IMR-90 (cell line): ENCODE measurements at regions not wholly inside any gene's neighbourhood (a gene's known extent, or its start where the extent isn't known, plus 50 kb on each side); places are given as distances from the start of the nearest gene placed in this dataset.

ENCODE experiments used
- ATAC-seq: fragments of 200-7000 bp; cut with Tn5 transposase; 2 replicates; pipeline ENCODE4 v1.9.1; 2020; ENCODE audit warnings: low read depth, mild to moderate bottlenecking, moderate library complexity
- BruUV-seq: library from RNA; stranded (reverse); fragments of 400-500 nt; replicated peaks from 2 replicates; lab custom pipeline; 2021; lab: Mats Ljungman, UMichigan
- CTCF ChIA-PET: fragments of 300-600 bp; formaldehyde crosslinking; extraction: SDS; loops from one replicate; lab custom pipeline; 2021; ENCODE audit warnings: antibody characterized with exemption; lab: Yijun Ruan, JAX
- POLR2A ChIA-PET: fragments of 300-600 bp; sonication (Branson Sonifier 250); formaldehyde crosslinking; loops from one replicate; lab custom pipeline; 2022; ENCODE audit warnings: antibody characterized with exemption; ENCODE audit not compliant: unreplicated experiment; lab: Charles Lee
- DNase-seq: peaks from one replicate; pipeline ENCODE4 v3.0.0; 2013
- H2AFZ ChIP-seq: replicated peaks from 2 replicates; pipeline ENCODE3; 2013; ENCODE audit warnings: low read length, mild to moderate bottlenecking; ENCODE audit not compliant: poor library complexity
- H2AK5ac ChIP-seq: 2 replicates; pipeline ENCODE4 v1.6.1; 2013; ENCODE audit warnings: low read depth, low read length, inconsistent platforms
- H2AK9ac ChIP-seq: replicated peaks from 2 replicates; pipeline ENCODE3; 2013; ENCODE audit warnings: mild to moderate bottlenecking, low read depth, low read length, moderate library complexity; ENCODE audit not compliant: poor library complexity
- H2BK120ac ChIP-seq: 2 replicates; pipeline ENCODE4 v1.6.1; 2013; ENCODE audit warnings: low read depth, low read length, inconsistent platforms
- H2BK15ac ChIP-seq: 3 replicates; pipeline ENCODE4 v1.6.1; 2013; ENCODE audit warnings: low read depth, low read length, inconsistent platforms
- H2BK20ac ChIP-seq: 2 replicates; pipeline ENCODE4 v1.6.1; 2013; ENCODE audit warnings: low read depth, mild to moderate bottlenecking, inconsistent platforms, low read length, moderate library complexity
- H2BK5ac ChIP-seq: 2 replicates; pipeline ENCODE4 v1.6.1; 2013; ENCODE audit warnings: mild to moderate bottlenecking, low read depth, low read length, inconsistent platforms; ENCODE audit not compliant: poor library complexity, severe bottlenecking
- H3K14ac ChIP-seq: replicated peaks from 2 replicates; pipeline ENCODE4 v1.6.1; 2013; ENCODE audit warnings: low read depth, low read length, inconsistent platforms
- H3K18ac ChIP-seq: 2 replicates; pipeline ENCODE4 v1.6.1; 2013; ENCODE audit warnings: low read depth, low read length, control low read depth
- H3K23ac ChIP-seq: 2 replicates; pipeline ENCODE4 v1.6.1; 2013; ENCODE audit warnings: low read depth, low read length, inconsistent platforms
- H3K27ac ChIP-seq: 2 replicates; pipeline ENCODE4 v1.5.1; 2013; ENCODE audit warnings: mild to moderate bottlenecking, control low read depth, low read length; ENCODE audit not compliant: insufficient read depth
- H3K27me3 ChIP-seq: 2 replicates; pipeline ENCODE4 v1.6.1; 2013; ENCODE audit warnings: low read length; ENCODE audit not compliant: control insufficient read depth, insufficient read depth
- H3K36me3 ChIP-seq: 2 replicates; pipeline ENCODE4 v1.6.1; 2013; ENCODE audit warnings: low read length, mixed read lengths; ENCODE audit not compliant: control insufficient read depth, insufficient read depth
- H3K4ac ChIP-seq: 2 replicates; pipeline ENCODE4 v1.6.1; 2013; ENCODE audit warnings: low read depth, low read length, inconsistent platforms
- H3K4me1 ChIP-seq: 2 replicates; pipeline ENCODE4 v1.6.1; 2013; ENCODE audit warnings: low read length, mixed read lengths; ENCODE audit not compliant: control insufficient read depth, insufficient read depth
- H3K4me2 ChIP-seq: 2 replicates; pipeline ENCODE4 v1.6.1; 2013; ENCODE audit warnings: low read depth, mild to moderate bottlenecking, control low read depth, low read length, moderate library complexity
- H3K4me3 ChIP-seq: 2 replicates; pipeline ENCODE4 v1.5.1; 2013; ENCODE audit warnings: low read depth, mild to moderate bottlenecking, control low read depth, low read length, moderate library complexity; ENCODE audit not compliant: insufficient read depth
- H3K56ac ChIP-seq: 2 replicates; pipeline ENCODE4 v1.6.1; 2013; ENCODE audit warnings: low read length, inconsistent platforms; ENCODE audit not compliant: insufficient read depth; ENCODE audit errors: extremely low read depth
- H3K79me1 ChIP-seq, 2 experiments: 2 replicates each; pipeline ENCODE4 v1.6.1; 2013; ENCODE audit warnings: low read length in 2 of 2, inconsistent platforms in 1 of 2, low read depth in 1 of 2
- H3K9ac ChIP-seq: 2 replicates; pipeline ENCODE4 v1.6.1; 2013; ENCODE audit warnings: low read depth, low read length, control low read depth
- H3K9me1 ChIP-seq: 2 replicates; pipeline ENCODE4 v1.6.1; 2013; ENCODE audit warnings: low read length, inconsistent platforms; ENCODE audit not compliant: insufficient read depth
- H3K9me3 ChIP-seq: 2 replicates; pipeline ENCODE4 v1.6.1; 2013; ENCODE audit warnings: low read length; ENCODE audit not compliant: control insufficient read depth, insufficient read depth
- H4K20me1 ChIP-seq: 2 replicates; pipeline ENCODE4 v1.6.1; 2013; ENCODE audit warnings: low read length, inconsistent platforms; ENCODE audit not compliant: insufficient read depth
- H4K5ac ChIP-seq: 2 replicates; pipeline ENCODE4 v1.6.1; 2013; ENCODE audit warnings: mild to moderate bottlenecking, low read depth, low read length, control low read depth
- H4K8ac ChIP-seq, 2 experiments: 2 replicates each; pipeline ENCODE4 v1.6.1; 2013; ENCODE audit warnings: low read depth in 2 of 2, low read length in 2 of 2, control low read depth in 1 of 2, inconsistent platforms in 1 of 2
- H4K91ac ChIP-seq: 2 replicates; pipeline ENCODE4 v1.6.1; 2013; ENCODE audit warnings: low read depth, low read length, inconsistent platforms; ENCODE audit not compliant: insufficient read depth
- BHLHE40 ChIP-seq: fragments of 150-350 bp; IDR thresholded peaks from 2 replicates; pipeline ENCODE4 v1.6.1; 2016; ENCODE audit warnings: mild to moderate bottlenecking, low read depth, low read length
- CEBPB ChIP-seq: IDR thresholded peaks from 2 replicates; pipeline ENCODE4 v1.6.1; 2012; ENCODE audit warnings: low read depth, low read length, improper control_type of control experiment
- CHD1 ChIP-seq: IDR thresholded peaks from 2 replicates; pipeline ENCODE4 v1.6.1; 2012; ENCODE audit warnings: low read depth, low read length, improper control_type of control experiment
- CTCF ChIP-seq: conservative IDR thresholded peaks from 2 replicates; pipeline ENCODE4 v1.5.1; 2012; ENCODE audit warnings: mild to moderate bottlenecking, low read depth, low read length, improper control_type of control experiment
- ELK1 ChIP-seq: fragments of 150-350 bp; IDR thresholded peaks from 2 replicates; pipeline ENCODE4 v1.6.1; 2016; ENCODE audit warnings: low read depth, mild to moderate bottlenecking, low read length, moderate library complexity, borderline replicate concordance
- FOS ChIP-seq: fragments of 150-350 bp; IDR thresholded peaks from 2 replicates; pipeline ENCODE4 v1.6.1; 2016; ENCODE audit warnings: low read depth, low read length
- MAFK ChIP-seq: IDR thresholded peaks from 2 replicates; pipeline ENCODE4 v1.6.1; 2012; ENCODE audit warnings: low read depth, low read length, improper control_type of control experiment
- MAZ ChIP-seq: IDR thresholded peaks from 2 replicates; pipeline ENCODE4 v1.6.1; 2012; ENCODE audit warnings: low read depth, mild to moderate bottlenecking, low read length, improper control_type of control experiment, moderate library complexity, borderline replicate concordance
- MXI1 ChIP-seq: IDR thresholded peaks from 2 replicates; pipeline ENCODE4 v1.6.1; 2012; ENCODE audit warnings: low read depth, mild to moderate bottlenecking, low read length, moderate library complexity, borderline replicate concordance
- NFE2L2 ChIP-seq: fragments of 150-350 bp; IDR thresholded peaks from 2 replicates; pipeline ENCODE4 v1.6.1; 2016; ENCODE audit warnings: low read depth, mild to moderate bottlenecking, low read length
- POLR2A ChIP-seq: IDR thresholded peaks from 2 replicates; pipeline ENCODE4 v1.6.1; 2012; ENCODE audit warnings: mild to moderate bottlenecking, low read depth, low read length
- RAD21 ChIP-seq: IDR thresholded peaks from 2 replicates; pipeline ENCODE4 v1.6.1; 2012; ENCODE audit warnings: low read length, improper control_type of control experiment
- RCOR1 ChIP-seq: IDR thresholded peaks from 2 replicates; pipeline ENCODE4 v1.6.1; 2012; ENCODE audit warnings: mild to moderate bottlenecking, low read length, improper control_type of control experiment; ENCODE audit not compliant: insufficient replicate concordance
- RFX5 ChIP-seq: IDR thresholded peaks from 2 replicates; pipeline ENCODE4 v1.8.0; 2012; ENCODE audit warnings: low read depth, mild to moderate bottlenecking, low read length, moderate library complexity
- SMC3 ChIP-seq: fragments of 150-350 bp; IDR thresholded peaks from 2 replicates; pipeline ENCODE4 v1.6.1; 2016; ENCODE audit warnings: low read depth, mild to moderate bottlenecking, antibody characterized with exemption, low read length, moderate library complexity
- USF2 ChIP-seq: fragments of 150-350 bp; IDR thresholded peaks from 2 replicates; pipeline ENCODE4 v1.6.1; 2017; ENCODE audit warnings: mild to moderate bottlenecking, antibody characterized with exemption, low read length, low read depth
- WGBS, 2 experiments: methylation state at CpG; one replicate each; pipeline versions ENCODE4 v1.1.5 to v1.1.7; 2013; ENCODE audit warnings: missing lambda C conversion rate in 2 of 2; ENCODE audit not compliant: insufficient read length in 1 of 2; ENCODE audit errors: extremely low coverage in 2 of 2; 5-methylcytosine and 5-hydroxymethylcytosine counted together
- dilution Hi-C: fragments of 300-500 bp; cut with HindIII; formaldehyde crosslinking; loops from one replicate; pipeline ENCODE4 v1.14.3; 2018; ENCODE audit warnings: low sequenced_read_pairs; ENCODE audit not compliant: unreplicated experiment
- in situ Hi-C: fragments of 300-500 bp; cut with MboI; formaldehyde crosslinking; loops from 3 replicates; pipeline ENCODE4 v1.14.3; 2019; ENCODE audit warnings: low sequenced_read_pairs, inconsistent platforms, mixed read lengths
- intact Hi-C: fragments of 100-400 bp; cut with micrococcal nuclease; formaldehyde crosslinking; loops from 2 replicates; pipeline ENCODE4 v1.10.0; 2022

- Histone ChIP-seq H3K9me3 (peaks cover 7% of the 10 kb centered on the region; the same call in 1 of the 2 replicates), H3K27ac (no peak overlapping the region), H3K4ac (no peak overlapping the region), H2BK5ac (no peak overlapping the region), H3K9me1 (no peaks in the 10 kb centered on the region), H3K14ac (no peak overlapping the region), H4K8ac (no peak overlapping the region), H2BK120ac (no peak overlapping the region), H2AK5ac (no peak overlapping the region), H3K4me3 (no peak overlapping the region), H4K20me1 (no peaks in the 10 kb centered on the region), H4K91ac (no peak overlapping the region), H3K36me3 (no peaks in the 10 kb centered on the region), H3K4me1 (no peaks in the 10 kb centered on the region), H3K9ac (no peak overlapping the region), H3K27me3 (no peaks in the 10 kb centered on the region), H3K18ac (no peak overlapping the region), H4K5ac (no peak overlapping the region), H2AFZ (no peak overlapping the region), H3K56ac (no peak overlapping the region), H2BK15ac (no peak overlapping the region), H3K4me2 (no peak overlapping the region), H3K79me1 (no peaks in the 10 kb centered on the region), H2BK20ac (no peak overlapping the region), H2AK9ac (no peak overlapping the region), H3K23ac (no peak overlapping the region)
- POLR2A ChIA-PET: no interaction called here
- ATAC-seq (no peak), DNase-seq (no peak)
- no CpG with 5 or more reads among the region's 5 CpGs for WGBS, 2 experiments
- no TSS peak for BruUV-seq
- intact Hi-C loops: no loop called here
- TF ChIP-seq RCOR1: no peak
- no peak for TF ChIP-seq MAFK
- TF ChIP-seq CEBPB: no peak
- TF ChIP-seq POLR2A: no peak
- no peak for TF ChIP-seq MAZ
- no peak for TF ChIP-seq ELK1
- TF ChIP-seq RAD21: no peak
- no peak for TF ChIP-seq USF2
- no peak for TF ChIP-seq NFE2L2
- TF ChIP-seq CTCF: no peak
- TF ChIP-seq FOS: no peak
- TF ChIP-seq SMC3: no peak
- TF ChIP-seq MXI1: no peak
- TF ChIP-seq CHD1: no peak
- no peak for TF ChIP-seq RFX5
- TF ChIP-seq BHLHE40: no peak
- in situ Hi-C loops: no loop called here
- dilution Hi-C loops: no loop called here
- CTCF ChIA-PET: no interaction called here
Observed at GRCh38 chr21:22961258-22961657, 1963.0 kb downstream of the NCAM2 start.
